GM12872 (cell line): ENCODE measurements at regions not wholly inside any gene's neighbourhood (a gene's known extent, or its start where the extent isn't known, plus 50 kb on each side); places are given as distances from the start of the nearest gene placed in this dataset.

Source experiments
- CTCF ChIP-seq: IDR thresholded peaks from 3 replicates; pipeline ENCODE4 v1.5.1; 2011; ENCODE audit warnings: low read depth, mild to moderate bottlenecking, low read length, moderate library complexity; ENCODE audit not compliant: insufficient read depth

GRCh38 chr1:55368698-55369097 is 153.5 kb upstream of the USP24 start:
- no peak for TF ChIP-seq CTCF

- no peak for TF ChIP-seq CTCF
These were observed 152.1 kb upstream of the USP24 start for GRCh38 chr1:55367273-55367672.

GRCh38 chr1:55364216-55364615 is 149.1 kb upstream of the USP24 start:
- no peak for TF ChIP-seq CTCF

- no peak for TF ChIP-seq CTCF
These were observed 148.1 kb upstream of the USP24 start for GRCh38 chr1:55363268-55363667.

GRCh38 chr1:55362558-55362957 is 147.4 kb upstream of the USP24 start:
- TF ChIP-seq CTCF = no peak

- no peak for TF ChIP-seq CTCF
These were observed 144.4 kb upstream of the USP24 start for GRCh38 chr1:55359611-55360010.

- TF ChIP-seq CTCF = no peak
These were observed 143.4 kb upstream of the USP24 start for GRCh38 chr1:55358581-55358980.

- TF ChIP-seq CTCF = no peak
These were observed 140.4 kb upstream of the USP24 start for GRCh38 chr1:55355549-55355948.
